B cell (primary cell): ENCODE measurements at regions not wholly inside any gene's neighbourhood (a gene's known extent, or its start where the extent isn't known, plus 50 kb on each side); places are given as distances from the start of the nearest gene placed in this dataset.

ENCODE experiments used
- ATAC-seq: fragments of 200-7000 bp; cut with Tn5 transposase; one replicate; pipeline ENCODE4 v1.10.0; 2021; ENCODE audit warnings: low read depth, mild to moderate bottlenecking, moderate number of reproducible peaks, moderate library complexity
- CTCF ChIA-PET: fragments of 350-600 bp; sonication (Branson Sonifier 250); formaldehyde crosslinking; loops from one replicate; lab custom pipeline; 2021; ENCODE audit warnings: antibody characterized with exemption, inconsistent platforms; lab: Charles Lee
- POLR2A ChIA-PET: fragments of 350-600 bp; sonication (Branson Sonifier 250); formaldehyde crosslinking; loops from one replicate; lab custom pipeline; 2021; ENCODE audit warnings: antibody characterized with exemption; lab: Charles Lee
- DNase-seq: peaks from one replicate; pipeline ENCODE4 v3.0.0; 2013
- H2AFZ ChIP-seq: 2 replicates; pipeline ENCODE4 v1.6.1; 2012; ENCODE audit warnings: mild to moderate bottlenecking, low read depth, low read length; ENCODE audit not compliant: insufficient read depth, poor library complexity, severe bottlenecking
- H3K27ac ChIP-seq, 2 donors: 1 replicate in 1 of 2; 2 replicates in 1 of 2; pipeline ENCODE4 v1.5.1; 2012 to 2013; ENCODE audit warnings: low read length in 2 of 2, mild to moderate bottlenecking in 2 of 2, moderate library complexity in 1 of 2
- H3K27me3 ChIP-seq, 4 experiments: fragments of 200-600 bp in 1 of 4; sonication (generic) in 1 of 4; replicated peaks in 1 of 4; 1 replicate in 2 of 4; 2 replicates in 2 of 4; pipeline versions ENCODE4 v1.6.1 to v1.7.0; 2013 to 2016; ENCODE audit warnings: low read length in 3 of 4, mild to moderate bottlenecking in 2 of 4, mixed read lengths in 1 of 4, moderate library complexity in 1 of 4; ENCODE audit not compliant: insufficient read depth in 4 of 4, control insufficient read depth in 3 of 4; ENCODE audit errors: control extremely low read depth in 1 of 4
- H3K36me3 ChIP-seq, 2 experiments: replicated peaks in 1 of 2; 1 replicate in 1 of 2; 2 replicates in 1 of 2; pipeline versions ENCODE4 v1.6.1 to v1.7.1; 2013; ENCODE audit warnings: low read length in 1 of 2; ENCODE audit not compliant: insufficient read depth in 2 of 2, control insufficient read depth in 1 of 2; ENCODE audit errors: control extremely low read depth in 1 of 2, extremely low read depth in 1 of 2
- H3K4me1 ChIP-seq, 2 donors: fragments of 200-600 bp in 1 of 2; sonication (generic) in 1 of 2; 1 replicate in 1 of 2; 2 replicates in 1 of 2; pipeline versions ENCODE4 v1.5.1 to v1.6.1; 2013 to 2017; ENCODE audit warnings: low read length in 2 of 2; ENCODE audit not compliant: control insufficient read depth in 2 of 2, insufficient read depth in 2 of 2
- H3K4me2 ChIP-seq: replicated peaks from 2 replicates; pipeline ENCODE3; 2012; ENCODE audit warnings: mild to moderate bottlenecking, low read depth, low read length; ENCODE audit not compliant: poor library complexity, severe bottlenecking
- H3K4me3 ChIP-seq, 5 experiments: fragments of 200-600 bp in 1 of 5; sonication (generic) in 1 of 5; 1 replicate in 3 of 5; 2 replicates in 2 of 5; pipeline versions ENCODE4 v1.5.1 to v1.7.0; 2011 to 2016; ENCODE audit warnings: low read length in 4 of 5, mild to moderate bottlenecking in 4 of 5, low read depth in 2 of 5, control low read depth in 1 of 5, moderate library complexity in 1 of 5; ENCODE audit not compliant: insufficient read depth in 1 of 5; ENCODE audit errors: control extremely low read depth in 1 of 5, extremely low read depth in 1 of 5
- H3K79me2 ChIP-seq: fragments of 200-600 bp; sonication (generic); one replicate; pipeline ENCODE4 v1.6.0; 2016; ENCODE audit warnings: low read length; ENCODE audit not compliant: control insufficient read depth, insufficient read depth
- H3K9ac ChIP-seq: fragments of 200-600 bp; sonication (generic); 2 replicates; pipeline ENCODE4 v1.6.1; 2017; ENCODE audit warnings: mild to moderate bottlenecking, low read length, moderate library complexity
- H3K9me3 ChIP-seq, 3 donors: one replicate each; pipeline versions ENCODE4 v1.6.1 to v1.7.1; 2013; ENCODE audit warnings: low read length in 2 of 3; ENCODE audit not compliant: control insufficient read depth in 2 of 3, insufficient read depth in 1 of 3; ENCODE audit errors: control extremely low read depth in 1 of 3
- H4K20me1 ChIP-seq: 2 replicates; pipeline ENCODE4 v1.6.0; 2012; ENCODE audit warnings: mild to moderate bottlenecking, low read length; ENCODE audit not compliant: insufficient read depth, control insufficient read depth, poor library complexity, severe bottlenecking
- H3K27ac Mint-ChIP-seq: one replicate; pipeline ENCODE4 v1.8.0; 2021; ENCODE audit warnings: mixed read lengths
- H3K27me3 Mint-ChIP-seq: one replicate; pipeline ENCODE4 v1.8.0; 2021; ENCODE audit warnings: mixed read lengths
- H3K4me1 Mint-ChIP-seq: one replicate; pipeline ENCODE4 v1.8.0; 2021; ENCODE audit warnings: mixed read lengths
- H3K4me3 Mint-ChIP-seq: one replicate; pipeline ENCODE4 v1.8.0; 2021; ENCODE audit warnings: mixed read lengths
- H3K9me3 Mint-ChIP-seq: one replicate; pipeline ENCODE4 v1.8.0; 2022; ENCODE audit warnings: mixed read lengths; ENCODE audit not compliant: insufficient read depth
- EZH2 ChIP-seq: IDR thresholded peaks from 2 replicates; pipeline ENCODE4 v1.6.1; 2012; ENCODE audit warnings: borderline replicate concordance, low read depth, mild to moderate bottlenecking, moderate library complexity, low read length; ENCODE audit not compliant: insufficient read depth, poor library complexity, severe bottlenecking
- WGBS: methylation state at CpG from one replicate; pipeline ENCODE4 v1.1.5; 2013; ENCODE audit warnings: missing lambda C conversion rate; ENCODE audit not compliant: insufficient coverage; 5-methylcytosine and 5-hydroxymethylcytosine counted together
- intact Hi-C: fragments of 100-400 bp; cut with micrococcal nuclease; formaldehyde crosslinking; loops from one replicate; pipeline ENCODE4 v1.10.0; 2022
- TF ChIP-seq, protein P1 (sequence below): fragments of 200-600 bp; IDR thresholded peaks from one replicate; pipeline ENCODE4 v1.8.0; 2022; ENCODE audit warnings: antibody characterized with exemption, mild to moderate bottlenecking

DNA sequence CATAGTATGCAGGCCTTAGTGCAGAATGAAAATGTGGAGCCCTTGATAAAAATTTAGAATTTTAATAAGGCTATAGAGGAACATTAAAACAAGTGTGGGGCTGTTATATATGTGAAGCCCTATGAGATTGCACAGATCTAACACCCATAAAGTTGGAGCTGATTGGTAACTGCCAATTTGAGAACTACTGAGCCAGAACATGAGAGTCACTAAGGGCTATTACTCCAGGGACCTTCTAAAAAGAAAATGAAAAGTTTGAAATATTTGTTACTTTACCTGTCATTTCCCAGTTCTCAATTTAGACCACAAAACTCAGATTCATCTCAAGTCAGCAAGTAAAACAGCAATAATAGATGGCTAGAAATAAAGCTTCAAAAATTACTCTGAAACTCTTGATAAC lies 898.6 kb downstream of the TLE1 start:
- H2AFZ ChIP-seq = no peak overlapping the region
- no peak overlapping the region for H3K27ac ChIP-seq
- TF ChIP-seq EZH2 = no peak
- TF ChIP-seq, protein P1, sequence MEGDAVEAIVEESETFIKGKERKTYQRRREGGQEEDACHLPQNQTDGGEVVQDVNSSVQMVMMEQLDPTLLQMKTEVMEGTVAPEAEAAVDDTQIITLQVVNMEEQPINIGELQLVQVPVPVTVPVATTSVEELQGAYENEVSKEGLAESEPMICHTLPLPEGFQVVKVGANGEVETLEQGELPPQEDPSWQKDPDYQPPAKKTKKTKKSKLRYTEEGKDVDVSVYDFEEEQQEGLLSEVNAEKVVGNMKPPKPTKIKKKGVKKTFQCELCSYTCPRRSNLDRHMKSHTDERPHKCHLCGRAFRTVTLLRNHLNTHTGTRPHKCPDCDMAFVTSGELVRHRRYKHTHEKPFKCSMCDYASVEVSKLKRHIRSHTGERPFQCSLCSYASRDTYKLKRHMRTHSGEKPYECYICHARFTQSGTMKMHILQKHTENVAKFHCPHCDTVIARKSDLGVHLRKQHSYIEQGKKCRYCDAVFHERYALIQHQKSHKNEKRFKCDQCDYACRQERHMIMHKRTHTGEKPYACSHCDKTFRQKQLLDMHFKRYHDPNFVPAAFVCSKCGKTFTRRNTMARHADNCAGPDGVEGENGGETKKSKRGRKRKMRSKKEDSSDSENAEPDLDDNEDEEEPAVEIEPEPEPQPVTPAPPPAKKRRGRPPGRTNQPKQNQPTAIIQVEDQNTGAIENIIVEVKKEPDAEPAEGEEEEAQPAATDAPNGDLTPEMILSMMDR = no peak
- DNase-seq = no peak
- intact Hi-C loops = no loop called here
- no peaks in the 10 kb centered on the region for H3K9me3 ChIP-seq
- no peak for ATAC-seq
- H3K36me3 ChIP-seq = peaks cover 0 to 3% of the 10 kb centered on the region in 2 experiments
- no peak overlapping the region for H3K4me2 ChIP-seq
- Mint-ChIP-seq H3K4me3 (no peak overlapping the region), H3K27ac (no peak overlapping the region), H3K4me1 (no peaks in the 10 kb centered on the region), H3K9me3 (no peaks in the 10 kb centered on the region), H3K27me3 (no peaks in the 10 kb centered on the region)
- H3K4me3 ChIP-seq = no peak overlapping the region
- no peaks in the 10 kb centered on the region for H3K4me1 ChIP-seq
- ChIA-PET POLR2A (no interaction called here), CTCF (no interaction called here)
- no peak overlapping the region for H3K9ac ChIP-seq
- H3K27me3 ChIP-seq = no peaks in the 10 kb centered on the region
- H4K20me1 ChIP-seq = no peaks in the 10 kb centered on the region
- H3K79me2 ChIP-seq = no peaks in the 10 kb centered on the region

DNA sequence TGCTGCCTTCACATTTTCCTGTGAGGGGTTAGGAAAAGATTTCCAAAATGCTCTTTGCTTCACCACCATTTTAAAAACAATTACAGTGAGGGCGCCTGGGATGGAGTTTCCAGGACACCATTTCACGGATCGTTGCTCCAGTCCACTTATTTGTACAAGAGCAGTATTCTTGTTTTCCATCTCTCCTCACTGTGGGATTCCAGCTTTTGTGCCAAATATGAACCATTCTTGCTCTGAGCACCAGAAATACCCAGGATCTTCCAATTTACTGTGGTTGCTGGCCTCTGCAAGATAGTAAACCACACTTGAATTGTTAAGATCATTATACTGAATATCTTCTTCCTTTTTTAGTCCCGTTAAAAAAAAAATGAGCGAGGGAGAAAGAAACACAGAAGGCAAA lies 899.5 kb downstream of the TLE1 start:
- Mint-ChIP-seq H3K27ac (no peak overlapping the region), H3K4me3 (no peak overlapping the region), H3K27me3 (no peaks in the 10 kb centered on the region), H3K9me3 (no peaks in the 10 kb centered on the region), H3K4me1 (no peaks in the 10 kb centered on the region)
- intact Hi-C loops = no loop called here
- Histone ChIP-seq H3K9ac (no peak overlapping the region), H3K27ac (no peak overlapping the region), H4K20me1 (no peaks in the 10 kb centered on the region), H3K36me3 (peaks cover 0 to 3% of the 10 kb centered on the region in 2 experiments), H3K9me3 (no peaks in the 10 kb centered on the region), H3K4me2 (no peak overlapping the region), H3K27me3 (no peaks in the 10 kb centered on the region), H2AFZ (no peak overlapping the region), H3K4me1 (no peaks in the 10 kb centered on the region), H3K79me2 (no peaks in the 10 kb centered on the region), H3K4me3 (no peak overlapping the region)
- ChIA-PET CTCF (no interaction called here), POLR2A (no interaction called here)
- TF ChIP-seq, protein P1 = no peak
- TF ChIP-seq EZH2 = no peak
- 89% methylated on average over 3 of the region's 5 CpGs for WGBS
- no peak for DNase-seq
- no peak for ATAC-seq
